Caco-2 (cell line): ENCODE measurements at regions not wholly inside any gene's neighbourhood (a gene's known extent, or its start where the extent isn't known, plus 50 kb on each side); places are given as distances from the start of the nearest gene placed in this dataset.

Experiments used
- BruUV-seq: library from RNA; stranded (reverse); fragments of 400-500 nt; replicated peaks from 2 replicates; lab custom pipeline; 2021; lab: Mats Ljungman, UMichigan
- CTCF ChIA-PET: fragments of 300-600 bp; sonication (Branson Sonifier 250); formaldehyde crosslinking; loops from one replicate; lab custom pipeline; 2022; ENCODE audit warnings: antibody characterized with exemption; lab: Charles Lee
- POLR2A ChIA-PET: fragments of 300-600 bp; sonication (Branson Sonifier 250); formaldehyde crosslinking; loops from one replicate; lab custom pipeline; 2022; ENCODE audit warnings: antibody characterized with exemption; lab: Charles Lee
- DNase-seq, 2 experiments: peaks; one replicate each; pipeline versions ENCODE4 v3.0.0 to v3.0.0-alpha.2; 2020 to 2022
- H3K27me3 ChIP-seq: replicated peaks from 2 replicates; pipeline ENCODE4 v1.6.0; 2011; ENCODE audit warnings: low read length; ENCODE audit not compliant: control insufficient read depth, insufficient read depth
- H3K36me3 ChIP-seq: 2 replicates; pipeline ENCODE4 v1.5.1; 2011; ENCODE audit warnings: low read length; ENCODE audit not compliant: control insufficient read depth, insufficient read depth
- H3K4me1 ChIP-seq: fragments of 250-450 bp; sonication (Bioruptor Pico); 2 replicates; pipeline ENCODE4 v1.5.1; 2020; ENCODE audit warnings: mild to moderate bottlenecking
- H3K4me3 ChIP-seq: 2 replicates; pipeline ENCODE4 v1.5.1; 2011; ENCODE audit warnings: low read depth, mild to moderate bottlenecking, control low read depth, low read length
- H3K9me3 ChIP-seq: fragments of 250-450 bp; sonication (Bioruptor Pico); 2 replicates; pipeline ENCODE4 v1.5.1; 2020; ENCODE audit warnings: mild to moderate bottlenecking, moderate library complexity
- H3K27ac Mint-ChIP-seq: one replicate; pipeline ENCODE4 v1.8.0; 2022; ENCODE audit warnings: mixed read lengths; ENCODE audit not compliant: unreplicated experiment
- H3K27me3 Mint-ChIP-seq: one replicate; pipeline ENCODE4 v1.8.0; 2022; ENCODE audit warnings: mixed read lengths; ENCODE audit not compliant: insufficient read depth, unreplicated experiment
- H3K36me3 Mint-ChIP-seq: one replicate; pipeline ENCODE4 v1.8.0; 2022; ENCODE audit warnings: mild to moderate bottlenecking, mixed read lengths; ENCODE audit not compliant: insufficient read depth, unreplicated experiment
- H3K4me1 Mint-ChIP-seq: one replicate; pipeline ENCODE4 v1.8.0; 2022; ENCODE audit warnings: low read depth, mixed read lengths; ENCODE audit not compliant: unreplicated experiment
- H3K4me3 Mint-ChIP-seq: one replicate; pipeline ENCODE4 v1.8.0; 2022; ENCODE audit warnings: mild to moderate bottlenecking, moderate library complexity, mixed read lengths; ENCODE audit not compliant: unreplicated experiment
- H3K9me3 Mint-ChIP-seq: one replicate; pipeline ENCODE4 v1.8.0; 2022; ENCODE audit warnings: mixed read lengths; ENCODE audit not compliant: unreplicated experiment
- CTCF ChIP-seq, 2 experiments: fragments of 200-600 bp in 1 of 2; IDR thresholded peaks; 1 replicate in 1 of 2; 2 replicates in 1 of 2; pipeline versions ENCODE4 v1.5.1 to v1.8.0; 2011 to 2022; ENCODE audit warnings: antibody characterized with exemption in 1 of 2, control low read depth in 1 of 2, inconsistent platforms in 1 of 2, low read depth in 1 of 2, low read length in 1 of 2, mild to moderate bottlenecking in 1 of 2, moderate library complexity in 1 of 2; ENCODE audit not compliant: insufficient read depth in 1 of 2, severe bottlenecking in 1 of 2, unreplicated experiment in 1 of 2
- intact Hi-C: fragments of 100-400 bp; cut with micrococcal nuclease; formaldehyde crosslinking; loops from one replicate; pipeline ENCODE4 v1.10.0; 2022; ENCODE audit not compliant: unreplicated experiment

- no peaks in the 10 kb centered on the region for H3K4me1 ChIP-seq
- no peaks in the 10 kb centered on the region for H3K27me3 ChIP-seq
- no peak overlapping the region for H3K4me3 ChIP-seq
- CTCF ChIA-PET, result no interaction called here
- POLR2A ChIA-PET, result no interaction called here
- no peak overlapping the region for H3K27ac Mint-ChIP-seq
- H3K4me1 Mint-ChIP-seq, result no peaks in the 10 kb centered on the region
- H3K9me3 ChIP-seq, result no peaks in the 10 kb centered on the region
- no peak for TF ChIP-seq CTCF (IDR thresholded peaks at IDR 0.05; ENCODE audit: insufficient read depth in 1 of 2, low read depth in 1 of 2, low read length in 1 of 2, severe bottlenecking in 1 of 2, unreplicated experiment in 1 of 2)
- no peaks in the 10 kb centered on the region for H3K9me3 Mint-ChIP-seq
- no peaks in the 10 kb centered on the region for H3K36me3 ChIP-seq
- no peak overlapping the region for H3K4me3 Mint-ChIP-seq
- DNase-seq, result no peak
- intact Hi-C loops, result no loop called here
- peaks cover 5% of the 10 kb centered on the region for H3K27me3 Mint-ChIP-seq
- BruUV-seq, result no TSS peak
- no peaks in the 10 kb centered on the region for H3K36me3 Mint-ChIP-seq
Observed at GRCh38 chr16:6204945-6205344, 1107.3 kb upstream of the EEF2KMT start.

- Mint-ChIP-seq H3K9me3 (no peaks in the 10 kb centered on the region), H3K4me3 (no peak overlapping the region), H3K36me3 (no peaks in the 10 kb centered on the region), H3K27me3 (no peaks in the 10 kb centered on the region), H3K4me1 (no peaks in the 10 kb centered on the region), H3K27ac (no peak overlapping the region)
- BruUV-seq, result no TSS peak
- Histone ChIP-seq H3K9me3 (no peaks in the 10 kb centered on the region), H3K36me3 (no peaks in the 10 kb centered on the region), H3K27me3 (no peaks in the 10 kb centered on the region), H3K4me3 (no peak overlapping the region), H3K4me1 (no peaks in the 10 kb centered on the region)
- no peak for TF ChIP-seq CTCF (IDR thresholded peaks at IDR 0.05; ENCODE audit: insufficient read depth in 1 of 2, low read depth in 1 of 2, low read length in 1 of 2, severe bottlenecking in 1 of 2, unreplicated experiment in 1 of 2)
- DNase-seq, result no peak
- ChIA-PET CTCF (no interaction called here), POLR2A (no interaction called here)
- intact Hi-C loops, result no loop called here
Observed at GRCh38 chr16:6200861-6201260, 1103.3 kb upstream of the EEF2KMT start.

GRCh38 chr16:6200271-6200670 is 1102.7 kb upstream of the EEF2KMT start:
- Mint-ChIP-seq H3K27ac (no peak overlapping the region), H3K9me3 (no peaks in the 10 kb centered on the region), H3K4me1 (no peaks in the 10 kb centered on the region), H3K4me3 (no peak overlapping the region), H3K36me3 (no peaks in the 10 kb centered on the region), H3K27me3 (no peaks in the 10 kb centered on the region)
- no peak for DNase-seq
- no peaks in the 10 kb centered on the region for H3K36me3 ChIP-seq
- TF ChIP-seq CTCF (IDR thresholded peaks at IDR 0.05; ENCODE audit: insufficient read depth in 1 of 2, low read depth in 1 of 2, low read length in 1 of 2, severe bottlenecking in 1 of 2, unreplicated experiment in 1 of 2), result no peak
- BruUV-seq, result no TSS peak
- no peaks in the 10 kb centered on the region for H3K9me3 ChIP-seq
- ChIA-PET CTCF (no interaction called here), POLR2A (no interaction called here)
- no peak overlapping the region for H3K4me3 ChIP-seq
- intact Hi-C loops, result no loop called here
- no peaks in the 10 kb centered on the region for H3K4me1 ChIP-seq
- no peaks in the 10 kb centered on the region for H3K27me3 ChIP-seq
